GM13976 (cell line): ENCODE measurements at regions not wholly inside any gene's neighbourhood (a gene's known extent, or its start where the extent isn't known, plus 50 kb on each side); places are given as distances from the start of the nearest gene placed in this dataset.

ENCODE experiments used
- DNase-seq: peaks from one replicate; pipeline ENCODE4 v3.0.0; 2012; ENCODE audit warnings: low spot score
- CTCF ChIP-seq: IDR thresholded peaks from 2 replicates; pipeline ENCODE4 v1.5.1; 2012; ENCODE audit warnings: borderline replicate concordance, mild to moderate bottlenecking; ENCODE audit not compliant: insufficient read depth; ENCODE audit errors: extremely low read depth, missing control alignments, control extremely low read depth
- in situ Hi-C: fragments of 300-500 bp; cut with MboI; formaldehyde crosslinking; loops from one replicate; pipeline ENCODE4 v1.12.0; 2022; ENCODE audit warnings: low sequenced_read_pairs, mixed read lengths, inconsistent platforms; ENCODE audit not compliant: unreplicated experiment

GRCh38 chr1:116298746-116299145 lies 74.3 kb upstream of the ATP1A1 start:
- no peak for DNase-seq
- in situ Hi-C loops: no loop called here

GRCh38 chr1:116299248-116299647 lies 73.8 kb upstream of the ATP1A1 start:
- no peak for TF ChIP-seq CTCF
- DNase-seq: no peak
- in situ Hi-C loops: no loop called here

More at GRCh38 chr1:116298746-116299145, 74.3 kb upstream of the ATP1A1 start:
- no peak for TF ChIP-seq CTCF

- DNase-seq: no peak
These were observed 70.8 kb upstream of the ATP1A1 start for GRCh38 chr1:116302281-116302680.

GRCh38 chr1:116306102-116306501 lies 66.9 kb upstream of the ATP1A1 start:
- DNase-seq: no peak
- in situ Hi-C loops: no loop called here
- no peak for TF ChIP-seq CTCF

More at GRCh38 chr1:116302281-116302680, 70.8 kb upstream of the ATP1A1 start:
- no peak for TF ChIP-seq CTCF
- in situ Hi-C loops: no loop called here

- in situ Hi-C loops: no loop called here
- no peak for DNase-seq
- TF ChIP-seq CTCF: no peak
These were observed 66.1 kb upstream of the ATP1A1 start for GRCh38 chr1:116306840-116307442.

- in situ Hi-C loops: no loop called here
- no peak for DNase-seq
- TF ChIP-seq CTCF: no peak
These were observed 64.8 kb upstream of the ATP1A1 start for GRCh38 chr1:116308276-116308675.
